Heart left ventricle (tissue), 16 donors: ENCODE measurements at regions not wholly inside any gene's neighbourhood (a gene's known extent, or its start where the extent isn't known, plus 50 kb on each side); places are given as distances from the start of the nearest gene placed in this dataset.

Experiments
- ATAC-seq, 4 donors: fragments of 200-7000 bp; cut with Tn5 transposase; one replicate each; pipeline ENCODE4 v1.9.1; 2020 to 2022; ENCODE audit warnings: moderate library complexity in 4 of 4, mild to moderate bottlenecking in 3 of 4, moderate number of reproducible peaks in 1 of 4
- DNase-seq, 5 donors: peaks; one replicate each; pipeline ENCODE4 v3.0.0-alpha.2; 2020
- H3K27ac ChIP-seq, 12 donors: fragments of 200-600 bp; sonication (generic) in 4 of 12; one replicate each; pipeline versions ENCODE4 v1.5.0 to v1.8.0; 2016 to 2022; ENCODE audit warnings: mild to moderate bottlenecking in 2 of 12
- H3K27me3 ChIP-seq, 9 donors: fragments of 200-600 bp; sonication (generic) in 2 of 9; one replicate each; pipeline versions ENCODE4 v1.5.1 to v1.8.0; 2016 to 2022; ENCODE audit warnings: mild to moderate bottlenecking in 3 of 9
- H3K36me3 ChIP-seq, 9 donors: fragments of 200-600 bp; sonication (generic) in 2 of 9; one replicate each; pipeline versions ENCODE4 v1.5.0 to v1.8.0; 2018 to 2022; ENCODE audit warnings: mild to moderate bottlenecking in 2 of 9
- H3K4me1 ChIP-seq, 12 donors: fragments of 200-600 bp; sonication (generic) in 4 of 12; one replicate each; pipeline versions ENCODE4 v1.5.0 to v1.8.0; 2016 to 2022; ENCODE audit warnings: mild to moderate bottlenecking in 3 of 12
- H3K4me3 ChIP-seq, 12 donors: fragments of 200-600 bp; sonication (generic) in 4 of 12; one replicate each; pipeline versions ENCODE4 v1.5.0 to v1.8.0; 2017 to 2022; ENCODE audit warnings: mild to moderate bottlenecking in 9 of 12, moderate library complexity in 4 of 12
- H3K9me3 ChIP-seq, 12 donors: fragments of 200-600 bp; sonication (generic) in 4 of 12; one replicate each; pipeline versions ENCODE4 v1.5.0 to v1.8.0; 2016 to 2022; ENCODE audit warnings: mild to moderate bottlenecking in 1 of 12
- POLR2A ChIP-seq, 2 donors: fragments of 450-650 bp; IDR thresholded peaks; one replicate each; pipeline ENCODE4 v1.6.1; 2017; ENCODE audit warnings: antibody characterized with exemption in 2 of 2, mild to moderate bottlenecking in 2 of 2, moderate library complexity in 2 of 2
- WGBS, 4 donors: extraction: QIAGEN DNeasy Blood & Tissue Kit in 2 of 4; methylation state at CpG; one replicate each; pipeline versions ENCODE4 v1.1.5 to v1.1.7; 2013 to 2018; 5-methylcytosine and 5-hydroxymethylcytosine counted together
- intact Hi-C, 10 donors: fragments of 100-400 bp; cut with DNase I; formaldehyde crosslinking; loops; one replicate each; pipeline versions ENCODE4 v1.11.1 to v1.14.2; 2022
- microRNA-seq, 4 donors: library from miRNA; unstranded; fragments of <30 nt; microRNA quantifications; one replicate each; pipeline versions ENCODE4 to v1.2.0, GENCODE V29; 2017 to 2020
- TF ChIP-seq, protein P1 (sequence below), 12 donors: fragments of 200-600 bp; sonication (generic) in 4 of 12; IDR thresholded peaks; one replicate each; pipeline versions ENCODE4 v1.5.0 to v1.8.0; 2018 to 2022; ENCODE audit warnings: antibody characterized with exemption in 12 of 12, mild to moderate bottlenecking in 5 of 12
- donor health status: ischemic (EF 13 %, LVEDD 7.1; RV severe dilation, severe dysfunction).
- donor health status: healthy with polysubstance abuse.
- donor health status: DM: no; HTN: yes; CAD: no.
- donor health status: DM: no; HTN: no; CAD: no.
- donor health status: ischemic (EF 25% LVEDD 6.9; RV normal size, moderate dysfunction).
- donor health status: ischemic (EF 25% LVEDD 5.7; RV mildly dilated, moderate dysfunction).
- donor health status: healthy.
- donor health status: DM: yes; HTN: yes; CAD: no.
- donor health status: ischemic (EF 35%, LVEDD 5.7; RV mildly dilated, moderate dysfunction).
- donor health status: nonischemic (EF 11% LVEDD 7.7; RV severe dilation, severe dysfunction).
- donor health status: DM: yes; HTN: yes; CAD: no.
- donor health status: PGD.
- donor health status: ischemic (EF 29% LVEDD 5.4; RV normal size, mild dysfunction).
- donor health status: nonischemic (EF 23%, LVEDD 6.1; RV moderate dilation, normal function).

DNA sequence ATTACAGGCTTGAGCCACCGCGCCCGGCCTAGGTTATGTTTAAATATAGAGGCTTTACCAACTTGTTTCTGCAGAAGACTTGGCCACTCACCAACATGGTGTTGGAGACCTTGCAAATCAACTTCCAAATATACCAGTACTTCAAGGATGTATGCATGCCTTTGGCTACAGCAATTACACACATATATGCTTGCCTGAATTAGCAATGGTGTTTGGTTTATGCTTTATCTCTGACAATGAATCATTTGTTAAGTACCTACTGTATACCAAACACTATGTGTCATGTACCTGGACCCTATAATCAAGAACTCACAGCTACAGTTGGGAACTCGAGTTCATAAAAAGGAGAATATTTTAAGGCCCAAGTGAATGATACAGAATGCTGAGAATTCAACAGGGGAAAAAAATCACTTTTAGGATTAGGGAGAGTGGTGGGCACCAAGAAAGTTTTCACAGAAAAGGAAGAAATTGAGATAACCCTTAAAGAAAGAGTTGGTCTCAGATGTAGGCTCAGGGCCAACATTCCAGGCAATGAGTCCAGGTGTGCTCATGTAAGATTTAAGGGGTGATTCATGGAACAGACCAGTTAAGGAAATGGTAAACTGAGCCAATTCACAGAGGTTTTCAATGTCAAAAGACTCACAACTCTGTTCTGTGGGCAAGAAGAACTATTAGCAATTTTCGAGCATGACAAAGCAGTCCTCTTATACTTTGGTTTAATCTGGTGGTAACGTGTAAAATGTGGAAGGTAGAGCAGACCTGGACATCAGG is 98.9 kb downstream of the BCOR start:
- intact Hi-C loops = loop anchor here in 1 of 10 donors (5.0 kb wide), 1 partner anchor 533 kb away; no protein-coding TSS in a partner anchor
- no peak for TF ChIP-seq POLR2A (IDR thresholded peaks at IDR 0.05)
- TF ChIP-seq, protein P1, sequence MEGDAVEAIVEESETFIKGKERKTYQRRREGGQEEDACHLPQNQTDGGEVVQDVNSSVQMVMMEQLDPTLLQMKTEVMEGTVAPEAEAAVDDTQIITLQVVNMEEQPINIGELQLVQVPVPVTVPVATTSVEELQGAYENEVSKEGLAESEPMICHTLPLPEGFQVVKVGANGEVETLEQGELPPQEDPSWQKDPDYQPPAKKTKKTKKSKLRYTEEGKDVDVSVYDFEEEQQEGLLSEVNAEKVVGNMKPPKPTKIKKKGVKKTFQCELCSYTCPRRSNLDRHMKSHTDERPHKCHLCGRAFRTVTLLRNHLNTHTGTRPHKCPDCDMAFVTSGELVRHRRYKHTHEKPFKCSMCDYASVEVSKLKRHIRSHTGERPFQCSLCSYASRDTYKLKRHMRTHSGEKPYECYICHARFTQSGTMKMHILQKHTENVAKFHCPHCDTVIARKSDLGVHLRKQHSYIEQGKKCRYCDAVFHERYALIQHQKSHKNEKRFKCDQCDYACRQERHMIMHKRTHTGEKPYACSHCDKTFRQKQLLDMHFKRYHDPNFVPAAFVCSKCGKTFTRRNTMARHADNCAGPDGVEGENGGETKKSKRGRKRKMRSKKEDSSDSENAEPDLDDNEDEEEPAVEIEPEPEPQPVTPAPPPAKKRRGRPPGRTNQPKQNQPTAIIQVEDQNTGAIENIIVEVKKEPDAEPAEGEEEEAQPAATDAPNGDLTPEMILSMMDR (IDR thresholded peaks at IDR 0.05) = no peak

More for the DNA sequence above, 98.9 kb downstream of the BCOR start:
- DNase-seq (no peak), ATAC-seq (no peak)
- 83 to 90% (median 88%) methylated on average over 6 of the region's 6 CpGs for WGBS, 4 donors
- Histone ChIP-seq H3K27ac (no peak overlapping the region), H3K27me3 (peaks cover 0 to 10% (median 0%) of the 10 kb centered on the region in 9 donors), H3K4me1 (no peaks in the 10 kb centered on the region), H3K36me3 (no peaks in the 10 kb centered on the region), H3K9me3 (no peaks in the 10 kb centered on the region), H3K4me3 (no peak overlapping the region)

Small RNAs in the stretch of these regions (microRNA-seq; reads per million reads assigned to microRNA genes)
- 0 reads per million in 4 donors for gene MIR1587
- gene MIR3937 = 0 to 0.13 (median 0) reads per million in 4 donors
